ENCODE measurements at regions not wholly inside any gene's neighbourhood (a gene's known extent, or its start where the extent isn't known, plus 50 kb on each side); places are given as distances from the start of the nearest gene placed in this dataset.

- no peak for TF ChIP-seq ZBTB7A (tag by site-specific recombination; IDR thresholded peaks at IDR 0.05; ENCODE audit: low read depth)
- no peak for TF ChIP-seq CTCF (tag by site-specific recombination; IDR thresholded peaks at IDR 0.05)
- no peak for TF ChIP-seq ZNF24 (tag by site-specific recombination; IDR thresholded peaks at IDR 0.05)
- TF ChIP-seq REST (tag by site-specific recombination; IDR thresholded peaks at IDR 0.05): no peak
- TF ChIP-seq ZNF580 (tag by site-specific recombination; IDR thresholded peaks at IDR 0.05): no peak
These were observed 245.9 kb upstream of the PIK3R1 start for GRCh38 chr5:67969631-67970030.

Data from HEK293 (cell line).